PC-9 (cell line): ENCODE measurements at regions not wholly inside any gene's neighbourhood (a gene's known extent, or its start where the extent isn't known, plus 50 kb on each side); places are given as distances from the start of the nearest gene placed in this dataset.

Source experiments
- BruUV-seq: library from RNA; stranded (reverse); fragments of 400-500 nt; replicated peaks from 2 replicates; lab custom pipeline; 2021; lab: Mats Ljungman, UMichigan
- CTCF ChIA-PET: fragments of 300-600 bp; sonication (Branson Sonifier 250); formaldehyde crosslinking; loops from one replicate; lab custom pipeline; 2022; ENCODE audit warnings: antibody characterized with exemption; lab: Charles Lee
- POLR2A ChIA-PET: fragments of 300-600 bp; sonication (Branson Sonifier 250); formaldehyde crosslinking; loops from one replicate; lab custom pipeline; 2022; ENCODE audit warnings: antibody characterized with exemption; ENCODE audit not compliant: unreplicated experiment; lab: Charles Lee
- DNase-seq, 2 experiments: peaks; one replicate each; pipeline versions ENCODE4 v3.0.0 to v3.0.0-alpha.2; 2015 to 2022; ENCODE audit warnings: mixed read lengths in 1 of 2
- H2AFZ ChIP-seq: fragments of 200-600 bp; sonication (generic); 2 replicates; pipeline ENCODE4 v1.8.1; 2017; ENCODE audit warnings: antibody characterized with exemption
- H3F3A ChIP-seq: fragments of 200-600 bp; sonication (generic); 2 replicates; pipeline ENCODE4 v1.8.1; 2017; ENCODE audit warnings: antibody characterized with exemption, mild to moderate bottlenecking, low read depth; ENCODE audit not compliant: insufficient read depth
- H3K27ac ChIP-seq: fragments of 200-600 bp; sonication (generic); 2 replicates; pipeline ENCODE4 v1.6.1; 2016; ENCODE audit warnings: mixed run types
- H3K27me3 ChIP-seq: fragments of 200-600 bp; sonication (generic); 2 replicates; pipeline ENCODE4 v1.6.1; 2016; ENCODE audit warnings: low read depth, mixed run types; ENCODE audit not compliant: insufficient read depth
- H3K36me3 ChIP-seq: fragments of 200-600 bp; sonication (generic); 2 replicates; pipeline ENCODE4 v1.6.1; 2016; ENCODE audit warnings: low read depth, mixed run types
- H3K4me1 ChIP-seq: fragments of 200-600 bp; sonication (generic); replicated peaks from 2 replicates; pipeline ENCODE4 v1.6.1; 2016; ENCODE audit warnings: mixed run types; ENCODE audit not compliant: insufficient read depth
- H3K4me2 ChIP-seq: fragments of 200-600 bp; sonication (generic); 2 replicates; pipeline ENCODE4 v1.6.1; 2017; ENCODE audit warnings: mixed run types
- H3K4me3 ChIP-seq: fragments of 200-600 bp; sonication (generic); 2 replicates; pipeline ENCODE4 v1.6.1; 2016; ENCODE audit warnings: mixed run types
- H3K79me2 ChIP-seq: fragments of 200-600 bp; sonication (generic); 2 replicates; pipeline ENCODE4 v1.6.1; 2017; ENCODE audit warnings: low read depth, mixed run types
- H3K9me2 ChIP-seq: fragments of 200-600 bp; sonication (generic); 2 replicates; pipeline ENCODE4 v1.8.1; 2017; ENCODE audit warnings: mild to moderate bottlenecking; ENCODE audit not compliant: insufficient read depth
- H3K9me3 ChIP-seq: fragments of 200-600 bp; sonication (generic); 2 replicates; pipeline ENCODE4 v1.8.1; 2016; ENCODE audit warnings: low read depth; ENCODE audit not compliant: insufficient read depth
- H4K20me1 ChIP-seq: fragments of 200-600 bp; sonication (generic); 2 replicates; pipeline ENCODE4 v1.8.1; 2017; ENCODE audit not compliant: insufficient read depth
- CTCF ChIP-seq: fragments of 200-600 bp; sonication (generic); conservative IDR thresholded peaks from 2 replicates; pipeline ENCODE4 v1.6.1; 2017; ENCODE audit warnings: mixed run types, antibody characterized with exemption, mild to moderate bottlenecking, moderate library complexity
- EZH2 ChIP-seq: fragments of 200-600 bp; sonication (generic); IDR thresholded peaks from 2 replicates; pipeline ENCODE4 v1.8.0; 2017; ENCODE audit warnings: antibody characterized with exemption, low read depth
- intact Hi-C: fragments of 100-400 bp; cut with micrococcal nuclease; formaldehyde crosslinking; loops from one replicate; pipeline ENCODE4 v1.10.0; 2022; ENCODE audit not compliant: unreplicated experiment

- Histone ChIP-seq H3F3A (no peaks in the 10 kb centered on the region), H3K9me3 (no peaks in the 10 kb centered on the region), H3K9me2 (no peaks in the 10 kb centered on the region), H2AFZ (no peak overlapping the region), H3K27me3 (no peaks in the 10 kb centered on the region), H3K79me2 (no peaks in the 10 kb centered on the region), H3K36me3 (no peaks in the 10 kb centered on the region), H3K4me3 (no peak overlapping the region), H4K20me1 (no peaks in the 10 kb centered on the region), H3K4me1 (no peaks in the 10 kb centered on the region), H3K4me2 (no peak overlapping the region), H3K27ac (no peak overlapping the region)
- intact Hi-C loops, result no loop called here
- ChIA-PET POLR2A (interaction anchor here (0.7 kb wide), 1 partner anchor 34 kb away, joined by 3 read pairs; no protein-coding TSS in a partner anchor), CTCF (interaction anchor here (0.6 to 0.7 kb wide), 2 partner anchors 9 to 18 kb away, joined by 3 to 7 read pairs; no protein-coding TSS in a partner anchor)
- no peak for TF ChIP-seq EZH2
- no peak for TF ChIP-seq CTCF
- no peak for DNase-seq
- BruUV-seq, result no TSS peak
Observed at GRCh38 chr3:152193673-152194267, 75.0 kb upstream of the MBNL1 start.

GRCh38 chr3:152195206-152195605 is 73.5 kb upstream of the MBNL1 start:
- intact Hi-C loops, result no loop called here
- Histone ChIP-seq H3K9me2 (no peaks in the 10 kb centered on the region), H3K27ac (no peak overlapping the region), H3K4me2 (no peak overlapping the region), H3K27me3 (no peaks in the 10 kb centered on the region), H4K20me1 (no peaks in the 10 kb centered on the region), H3K9me3 (no peaks in the 10 kb centered on the region), H3F3A (no peaks in the 10 kb centered on the region), H3K36me3 (no peaks in the 10 kb centered on the region), H3K79me2 (no peaks in the 10 kb centered on the region), H3K4me3 (no peak overlapping the region), H3K4me1 (no peaks in the 10 kb centered on the region), H2AFZ (no peak overlapping the region)
- CTCF ChIA-PET, result no interaction called here
- DNase-seq, result no peak
- no TSS peak for BruUV-seq
- POLR2A ChIA-PET, result no interaction called here
- no peak for TF ChIP-seq CTCF
- no peak for TF ChIP-seq EZH2

- intact Hi-C loops, result no loop called here
- POLR2A ChIA-PET, result no interaction called here
Observed at GRCh38 chr3:152196782-152197181, 71.9 kb upstream of the MBNL1 start.

More at GRCh38 chr3:152196782-152197181, 71.9 kb upstream of the MBNL1 start:
- H3F3A ChIP-seq, result no peaks in the 10 kb centered on the region
- no peaks in the 10 kb centered on the region for H3K79me2 ChIP-seq
- H4K20me1 ChIP-seq, result no peaks in the 10 kb centered on the region
- no peaks in the 10 kb centered on the region for H3K9me3 ChIP-seq
- H2AFZ ChIP-seq, result no peak overlapping the region
- no peak overlapping the region for H3K4me3 ChIP-seq
- no peaks in the 10 kb centered on the region for H3K36me3 ChIP-seq
- H3K9me2 ChIP-seq, result no peaks in the 10 kb centered on the region
- no peak overlapping the region for H3K27ac ChIP-seq
- no peak for DNase-seq
- H3K4me1 ChIP-seq, result no peaks in the 10 kb centered on the region
- no peak overlapping the region for H3K4me2 ChIP-seq
- no TSS peak for BruUV-seq
- CTCF ChIA-PET, result no interaction called here
- TF ChIP-seq EZH2 (no peak), CTCF (no peak)
- no peaks in the 10 kb centered on the region for H3K27me3 ChIP-seq
